AG09319 (cell line): ENCODE measurements at regions not wholly inside any gene's neighbourhood (a gene's known extent, or its start where the extent isn't known, plus 50 kb on each side); places are given as distances from the start of the nearest gene placed in this dataset.

Experiments used
- DNase-seq: peaks from one replicate; pipeline ENCODE4 v3.0.0-alpha.2; 2010; ENCODE audit warnings: low read depth; ENCODE audit errors: extremely low read depth
- CTCF ChIP-seq: IDR thresholded peaks from 2 replicates; pipeline ENCODE4 v1.5.1; 2011; ENCODE audit warnings: low read depth, mild to moderate bottlenecking, inconsistent platforms, low read length, moderate library complexity

DNA sequence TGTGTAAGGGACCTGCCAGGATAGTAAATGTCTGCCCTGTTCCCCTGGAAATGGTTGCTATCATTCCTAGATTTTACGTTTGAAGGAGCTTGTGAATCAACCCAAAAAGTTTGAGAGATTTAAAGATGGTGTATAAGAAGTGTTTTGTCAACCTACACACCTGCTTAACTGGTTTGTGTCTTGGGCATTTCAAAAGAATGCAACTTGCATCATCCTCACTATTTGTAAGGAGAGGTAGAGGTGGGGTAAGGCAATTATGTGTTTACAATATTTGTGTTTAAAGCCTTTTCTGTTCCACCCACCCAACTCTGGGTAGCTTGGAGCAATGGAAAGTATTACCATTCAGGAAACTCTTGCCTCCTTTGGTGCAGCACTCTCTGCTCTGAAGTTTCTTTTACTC lies 314.2 kb upstream of the RARB start:
- TF ChIP-seq CTCF, result no peak
- DNase-seq, result no peak

DNA sequence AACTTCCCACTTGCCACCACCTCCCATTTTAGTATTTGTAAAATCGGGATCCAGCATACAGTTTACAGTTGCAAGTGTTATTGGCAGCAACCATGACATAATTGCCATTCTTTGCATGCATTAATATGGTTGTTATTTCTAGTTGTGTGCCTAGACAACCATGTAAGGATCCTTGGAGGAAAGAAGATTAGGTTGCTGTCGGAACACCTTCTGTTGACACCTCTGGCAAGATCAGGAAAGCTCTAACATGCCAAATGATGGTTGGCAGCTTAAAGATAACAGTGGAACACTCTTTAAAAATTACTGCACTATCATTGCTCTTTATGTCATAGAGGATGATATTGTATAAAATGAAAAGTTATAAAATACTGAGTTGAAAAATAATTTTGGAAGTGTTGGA lies 313.5 kb upstream of the RARB start:
- DNase-seq, result no peak
- no peak for TF ChIP-seq CTCF

DNA sequence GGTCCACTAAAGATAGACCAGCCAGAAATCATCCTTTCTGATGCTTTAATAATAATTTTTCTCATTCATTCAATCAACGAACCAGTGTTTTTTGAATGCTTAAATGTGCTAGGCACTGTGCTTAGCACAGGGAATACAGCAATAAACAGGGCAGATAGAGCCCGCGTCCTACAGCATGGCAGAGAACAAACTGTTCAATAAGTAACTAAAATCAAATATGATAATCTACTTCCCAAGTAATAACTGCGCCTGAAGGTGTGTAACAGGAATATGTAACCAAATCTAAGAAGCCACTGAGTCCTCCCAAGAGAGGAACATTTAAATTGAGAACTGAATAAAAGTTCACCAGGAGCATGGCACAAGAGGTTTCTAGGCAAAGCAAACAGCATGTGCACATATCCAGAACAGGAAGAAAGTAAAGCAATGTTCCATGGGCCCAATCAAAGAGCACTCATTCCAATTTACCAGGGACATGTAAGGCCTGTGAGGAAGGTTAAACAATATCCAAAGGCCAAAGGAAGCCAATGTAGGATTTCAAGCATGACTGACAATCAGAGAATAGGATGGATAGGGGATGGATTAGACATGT lies 311.0 kb upstream of the RARB start:
- DNase-seq, result no peak
- TF ChIP-seq CTCF, result no peak

DNA sequence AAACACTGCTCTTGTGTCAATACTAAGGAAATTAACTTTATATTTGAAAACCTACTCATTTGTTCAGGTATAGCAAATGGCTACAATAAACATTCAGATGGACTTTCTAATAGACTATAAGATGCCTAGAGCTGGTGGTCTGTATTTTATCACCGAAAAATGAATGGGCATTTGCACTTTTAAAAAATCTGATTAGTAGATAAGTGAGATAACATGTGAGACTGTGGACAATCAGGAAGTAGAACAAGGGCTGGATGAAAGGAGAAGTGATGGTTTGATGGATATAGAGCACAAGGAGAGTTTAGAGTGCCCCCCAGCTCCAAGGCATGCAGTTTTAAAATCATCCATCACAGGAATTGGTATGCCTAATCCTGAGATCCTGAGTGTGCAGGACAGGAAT lies 308.4 kb upstream of the RARB start:
- no peak for TF ChIP-seq CTCF
- no peak for DNase-seq

DNA sequence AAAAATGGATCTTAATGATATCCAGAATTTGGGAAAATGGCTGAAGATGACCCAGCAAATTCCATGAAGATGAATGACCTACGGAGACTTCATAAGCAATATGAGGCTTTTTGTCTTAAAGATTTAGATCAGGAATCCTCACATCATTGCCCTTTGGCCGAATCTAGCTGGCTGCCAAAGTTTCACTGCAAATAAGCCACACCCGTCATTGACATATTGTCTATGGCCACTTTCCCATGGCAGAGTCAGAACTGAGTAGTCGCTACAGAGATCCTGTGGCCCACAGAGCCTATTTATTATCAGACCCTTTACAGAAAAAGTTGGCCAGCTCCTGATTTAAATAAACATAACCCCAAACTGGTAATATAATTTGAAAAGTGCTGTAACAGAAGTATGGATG lies 307.4 kb upstream of the RARB start:
- no peak for TF ChIP-seq CTCF
- no peak for DNase-seq

- DNase-seq, result no peak
- no peak for TF ChIP-seq CTCF
Observed at GRCh38 chr3:25125201-25125600, 302.9 kb upstream of the RARB start.

- DNase-seq, result no peak
- no peak for TF ChIP-seq CTCF
Observed at GRCh38 chr3:25128735-25129134, 299.3 kb upstream of the RARB start.
